HG03521 (cell line): ENCODE measurements at regions not wholly inside any gene's neighbourhood (a gene's known extent, or its start where the extent isn't known, plus 50 kb on each side); places are given as distances from the start of the nearest gene placed in this dataset.

Source experiments
- ATAC-seq: cut with Tn5 transposase; IDR thresholded peaks from one replicate; pipeline ENCODE4 v1.9.1; 2021; ENCODE audit warnings: mild to moderate bottlenecking, moderate library complexity; ENCODE audit not compliant: unreplicated experiment

DNA sequence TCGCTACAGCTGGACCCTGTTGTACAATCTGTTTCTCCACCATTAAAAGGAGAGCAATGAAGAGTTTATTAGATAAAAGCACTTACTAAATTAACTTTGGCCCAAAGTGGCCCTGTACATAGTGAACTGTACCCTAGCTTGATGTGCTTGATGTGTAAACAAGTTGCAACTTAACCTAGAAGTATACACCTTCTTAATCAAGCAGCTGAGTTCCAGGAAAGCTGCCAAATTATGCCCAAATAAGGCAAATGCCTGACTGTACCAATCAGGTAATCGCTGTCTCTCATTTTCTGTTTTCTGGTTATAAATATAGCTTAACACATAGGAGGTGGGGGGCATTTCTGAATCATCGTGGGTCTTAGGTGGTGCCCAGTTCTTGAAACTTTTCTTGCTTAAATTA is 704.8 kb upstream of the CBLB start:
- ATAC-seq: no peak

DNA sequence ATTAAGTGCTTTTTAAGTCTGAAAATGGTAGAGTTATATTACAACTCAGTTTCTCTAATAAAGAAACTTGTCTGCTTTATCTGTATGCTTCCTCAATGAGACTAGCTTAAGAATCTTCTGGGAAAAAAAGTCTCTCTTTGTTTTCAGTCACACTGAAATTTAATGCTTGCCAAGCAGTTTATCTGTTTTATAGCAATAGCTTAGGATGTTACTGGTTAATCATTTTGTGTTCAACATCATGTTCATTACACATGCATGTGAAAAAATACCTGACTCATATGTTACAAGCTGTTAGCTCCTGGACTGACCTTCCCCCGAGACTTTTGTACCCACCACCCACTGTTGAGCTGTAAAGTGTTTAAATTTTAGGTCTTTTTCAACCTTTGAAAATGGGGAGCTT is 706.2 kb upstream of the CBLB start:
- no peak for ATAC-seq

DNA sequence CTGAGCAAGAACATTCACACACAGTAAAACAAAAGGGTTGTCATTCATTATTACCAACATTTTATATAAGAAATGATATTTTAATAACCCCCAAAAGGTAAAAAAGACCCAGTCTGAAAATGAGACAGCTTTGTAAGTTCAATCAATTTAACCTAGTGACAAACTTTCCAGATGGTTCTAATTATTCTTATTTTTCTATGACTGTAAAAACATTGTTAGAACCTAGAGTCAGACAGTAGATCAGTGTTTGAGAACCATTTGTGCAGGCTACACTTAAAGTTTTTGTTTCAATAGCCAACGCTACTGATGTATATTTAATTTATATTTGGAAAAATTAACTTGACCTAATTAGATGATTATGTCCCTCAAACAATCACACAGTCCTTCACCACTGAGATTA is 708.4 kb upstream of the CBLB start:
- no peak for ATAC-seq

DNA sequence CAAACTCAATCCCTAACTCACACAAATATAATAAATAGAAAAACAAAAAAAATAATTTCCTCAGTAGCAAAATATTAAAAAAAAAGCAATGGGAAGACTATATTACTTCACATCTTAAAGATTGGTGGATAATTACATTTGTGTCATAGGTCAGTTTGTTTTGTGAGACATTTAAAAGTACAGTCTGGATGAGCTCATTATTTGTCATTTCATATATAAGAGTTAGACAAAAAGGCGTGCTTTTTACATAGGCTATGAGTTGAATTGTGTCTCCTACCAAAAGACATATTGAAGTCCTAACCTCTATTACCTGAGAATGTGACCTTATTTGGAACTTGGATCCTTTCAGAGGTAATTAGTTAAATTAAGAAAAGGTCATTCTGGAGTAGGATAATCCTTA is 710.1 kb upstream of the CBLB start:
- no peak for ATAC-seq

DNA sequence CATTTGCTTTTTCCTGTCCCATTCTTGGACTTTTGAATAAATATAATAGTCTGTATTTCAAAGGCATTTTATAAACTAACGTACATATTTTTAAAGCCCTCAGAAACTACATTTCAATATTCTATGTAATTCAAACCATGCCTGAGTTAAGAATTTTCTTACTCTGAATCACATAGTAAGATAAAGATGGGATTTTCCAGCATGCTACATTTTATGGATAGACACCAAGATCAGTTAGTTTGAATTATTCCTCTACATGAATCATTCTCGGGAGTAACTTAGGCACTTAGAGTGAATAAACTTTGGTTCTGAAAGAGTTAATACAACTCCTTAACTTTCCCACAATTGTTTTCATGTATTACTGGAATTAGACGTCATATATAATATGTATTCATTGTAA is 713.3 kb upstream of the CBLB start:
- ATAC-seq: no peak

DNA sequence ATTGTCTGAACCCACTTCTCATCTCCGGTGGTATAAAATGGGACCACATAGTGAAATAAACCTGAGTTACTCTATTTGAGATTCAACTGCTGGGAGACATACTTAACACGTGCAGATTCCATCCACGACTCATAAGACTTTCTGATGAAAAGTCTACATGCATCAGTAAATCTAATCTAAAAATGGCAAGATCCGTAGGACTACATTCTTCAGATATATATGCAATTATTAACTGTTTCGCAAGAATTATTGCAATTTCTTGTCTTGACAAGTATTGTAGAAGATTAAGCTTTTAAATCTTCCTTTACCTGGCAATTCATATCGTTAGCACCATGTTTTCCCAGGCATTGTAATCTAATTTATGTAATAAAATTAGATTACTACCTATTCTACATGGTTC is 718.7 kb upstream of the CBLB start:
- ATAC-seq: no peak

DNA sequence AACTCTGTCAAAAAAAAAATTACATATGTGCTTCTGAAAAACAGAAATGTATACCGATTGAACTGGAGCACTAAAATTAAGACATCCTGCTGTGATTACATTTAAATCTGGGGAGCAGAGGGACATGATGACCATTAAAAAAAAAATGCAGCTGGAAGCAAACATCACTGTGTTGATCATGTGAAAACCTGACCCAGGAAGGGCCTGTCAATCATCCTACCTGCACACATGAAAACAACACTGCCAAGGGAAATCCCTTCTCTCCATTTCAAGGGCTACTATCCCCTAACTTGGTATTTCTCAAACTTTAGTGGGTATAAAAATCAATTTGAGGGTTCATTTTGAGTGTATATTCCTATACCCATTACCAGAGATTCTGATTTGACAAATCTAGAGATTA is 719.9 kb upstream of the CBLB start:
- ATAC-seq: no peak

DNA sequence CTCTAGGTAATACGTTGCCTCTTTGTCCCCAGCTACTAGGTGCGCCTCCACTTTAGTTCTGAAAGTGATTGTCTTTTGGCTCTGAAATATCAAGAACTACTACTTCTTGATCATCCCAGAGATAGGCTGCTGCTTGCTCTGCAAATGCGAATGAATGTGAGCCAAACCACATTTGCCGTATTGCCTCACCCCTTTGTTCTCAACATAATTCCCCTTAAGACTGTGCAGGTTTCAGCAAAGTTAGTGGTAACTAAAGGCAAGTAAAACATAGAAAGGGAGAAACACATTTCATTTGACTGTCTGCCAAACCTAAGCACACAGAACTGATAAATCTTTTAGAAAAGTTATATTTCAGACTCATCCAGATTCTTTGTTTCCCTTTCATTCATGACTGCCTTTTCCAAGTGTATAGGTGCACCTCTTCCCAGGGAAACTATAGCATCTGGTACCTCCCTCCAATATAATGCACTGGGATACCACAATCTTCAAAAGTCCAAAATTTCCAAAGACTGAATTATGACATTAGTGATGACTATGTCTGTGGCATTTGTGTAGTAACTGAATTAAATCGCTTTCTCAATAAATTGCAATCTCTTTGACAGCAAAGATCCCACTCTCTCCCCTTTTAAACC is 720.6 kb upstream of the CBLB start:
- no peak for ATAC-seq

DNA sequence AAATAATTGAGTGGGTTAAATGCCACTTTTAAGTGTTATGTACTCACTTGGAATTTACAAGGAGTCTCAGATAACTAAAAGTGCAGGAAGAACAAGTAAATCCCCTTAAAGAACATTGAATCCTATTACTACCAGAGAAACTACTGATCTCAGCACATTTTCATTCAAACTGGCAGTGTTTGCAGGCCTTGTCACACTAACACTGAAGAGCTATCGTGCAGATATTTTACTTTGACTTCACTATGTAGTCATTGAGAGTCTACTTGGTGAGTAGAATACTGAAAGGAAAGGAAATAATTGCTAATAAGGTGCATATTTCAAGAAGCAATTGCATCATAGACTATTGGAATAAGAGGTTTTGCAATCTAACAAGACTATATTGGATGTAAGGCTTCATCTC is 721.4 kb upstream of the CBLB start:
- ATAC-seq: no peak

DNA sequence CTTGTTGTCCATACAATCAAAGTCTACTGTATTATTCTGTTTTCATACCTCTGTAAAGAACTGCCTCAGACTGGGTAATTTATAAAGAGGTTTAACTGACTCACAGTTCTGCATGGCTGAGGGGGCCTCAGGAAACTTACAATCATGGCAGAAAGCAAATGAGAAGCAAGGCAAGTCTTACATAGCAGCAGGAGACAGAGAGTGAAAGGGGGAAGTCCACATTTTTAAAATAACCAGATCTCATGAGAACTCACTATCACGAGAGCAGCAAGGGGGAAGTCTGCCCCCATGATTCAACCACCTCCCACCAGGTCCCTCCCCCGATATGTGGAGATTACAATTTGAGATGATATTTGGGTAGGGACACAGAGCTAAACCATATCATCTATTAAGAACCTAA is 724.6 kb upstream of the CBLB start:
- ATAC-seq: no peak

DNA sequence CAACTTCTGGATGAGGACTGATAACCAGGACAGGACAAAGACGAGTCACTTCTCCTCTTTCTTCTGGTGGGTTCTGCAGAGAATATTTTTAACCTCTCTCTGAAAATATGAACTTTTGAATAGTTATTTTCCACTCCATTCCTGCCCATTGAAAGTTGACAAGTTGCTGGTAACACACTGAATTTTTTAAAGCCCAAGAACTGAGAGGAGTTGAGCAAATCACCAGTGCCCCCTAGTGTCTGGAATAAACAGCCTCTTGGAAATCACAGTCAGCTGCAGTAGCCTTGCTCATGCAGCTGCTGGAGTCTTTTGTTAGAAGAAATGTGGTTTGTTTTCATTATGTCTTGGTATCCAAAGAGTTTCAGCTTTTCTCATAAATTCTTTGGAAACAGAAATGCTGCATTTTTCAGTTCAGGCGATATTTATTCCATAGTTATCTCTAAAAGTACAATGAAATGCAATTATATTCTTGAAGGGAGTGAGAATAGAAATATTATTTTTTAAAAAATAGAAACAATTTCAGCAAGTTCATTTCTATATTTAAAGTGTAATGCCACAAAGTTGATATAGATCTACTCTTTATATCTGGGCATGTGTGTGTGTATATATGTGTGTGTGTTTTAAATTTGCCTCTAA is 741.0 kb upstream of the CBLB start:
- ATAC-seq: no peak

DNA sequence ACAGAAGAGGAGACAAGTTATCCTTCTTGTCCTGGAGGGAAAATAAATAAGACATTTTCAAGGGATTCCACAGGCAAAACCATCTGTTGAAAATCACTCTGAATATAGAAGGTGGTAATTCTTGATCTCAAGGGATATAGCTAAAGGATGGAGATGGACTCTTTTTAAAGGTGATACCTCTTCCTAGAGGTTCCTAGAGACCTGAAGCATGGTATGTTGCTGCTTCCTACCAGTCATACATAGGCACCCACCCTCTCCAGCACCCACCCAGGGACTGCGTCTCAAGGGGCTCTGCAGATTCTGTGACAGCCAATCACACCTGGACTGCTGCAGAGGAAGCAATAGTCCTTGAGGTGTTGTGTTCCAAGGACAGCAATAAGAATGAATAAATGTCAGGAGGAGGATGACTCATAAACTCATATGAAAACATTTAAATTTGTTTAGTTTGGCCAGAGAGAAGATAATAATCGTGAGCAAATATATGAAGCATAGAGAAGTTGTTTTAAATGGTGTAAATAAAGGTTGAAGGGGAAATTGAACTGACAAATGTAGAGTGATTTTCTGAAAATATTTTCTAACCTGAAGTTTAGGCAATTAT is 741.6 kb upstream of the CBLB start:
- no peak for ATAC-seq

DNA sequence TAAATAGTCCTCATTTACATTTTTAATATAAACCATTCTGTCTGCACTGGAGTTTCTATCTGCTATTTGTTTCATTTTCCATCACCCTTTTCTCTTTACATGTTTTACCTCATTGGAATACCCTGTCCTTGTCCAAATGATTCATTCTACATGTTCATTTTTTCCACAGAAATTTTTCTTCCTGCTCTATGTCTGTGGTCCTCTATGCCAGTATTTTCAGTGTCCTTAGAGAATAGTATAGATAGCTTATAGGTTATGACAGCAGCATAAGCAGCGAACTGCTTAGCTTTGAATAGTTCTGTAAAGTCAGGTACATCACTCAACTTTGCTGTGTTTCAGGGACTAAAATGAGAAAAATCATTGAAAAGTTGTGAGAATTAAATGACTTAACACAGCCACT is 742.3 kb upstream of the CBLB start:
- ATAC-seq: no peak

DNA sequence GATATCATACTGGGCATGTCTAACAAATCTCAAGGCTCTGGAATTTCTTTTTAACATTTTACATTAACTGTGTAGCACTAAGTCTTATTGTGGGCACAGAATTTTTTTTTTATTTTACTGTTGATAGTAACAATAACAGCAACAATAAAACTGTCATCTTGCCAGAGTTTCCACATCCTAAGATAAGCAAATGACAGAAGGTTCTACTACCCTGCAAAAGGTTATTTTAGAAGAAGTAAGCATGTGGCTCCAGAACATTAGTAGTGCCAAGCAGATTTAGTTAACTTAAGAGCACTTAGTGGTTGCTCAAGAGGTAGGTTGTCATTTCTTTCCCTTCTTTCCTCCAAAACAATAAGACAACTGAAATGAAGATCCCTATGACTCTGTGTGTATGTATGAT is 743.0 kb upstream of the CBLB start:
- no peak for ATAC-seq

DNA sequence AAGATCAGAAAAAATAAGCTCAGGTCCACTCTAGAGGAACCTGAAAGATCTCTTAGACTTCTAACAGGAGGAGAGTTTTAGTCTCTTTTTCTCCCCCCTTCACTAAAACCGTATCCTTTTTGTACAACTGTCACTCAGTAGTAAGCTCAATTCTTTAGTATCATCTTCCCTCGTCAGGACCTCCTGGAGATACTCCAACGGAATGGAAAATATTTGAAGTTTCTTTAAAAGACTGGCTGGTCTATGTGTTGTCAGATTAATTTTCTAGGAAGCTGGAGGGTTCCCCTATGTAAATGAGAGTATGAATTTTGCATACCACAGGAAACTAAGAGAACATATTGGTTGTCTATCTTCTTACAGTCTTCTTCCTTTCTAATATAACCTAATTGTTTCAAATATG is 747.7 kb upstream of the CBLB start:
- ATAC-seq: no peak

DNA sequence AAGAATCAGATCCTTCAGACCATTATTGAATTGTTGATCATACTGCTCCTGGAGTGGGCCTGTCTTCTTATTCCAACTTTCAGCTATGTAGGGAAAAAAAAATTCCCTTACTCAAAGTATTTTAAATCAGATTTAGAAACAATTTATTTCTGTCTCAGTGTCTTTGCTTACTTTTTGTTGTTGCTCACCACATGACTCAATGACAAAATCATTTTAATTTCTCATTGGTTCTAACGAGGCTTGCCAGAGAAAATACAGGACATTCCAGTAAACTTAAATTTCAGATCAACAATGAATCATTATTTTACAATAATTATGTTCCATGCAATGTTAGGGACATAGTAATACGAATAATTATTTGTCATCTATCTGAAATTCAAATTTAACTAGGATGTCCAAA is 748.5 kb upstream of the CBLB start:
- no peak for ATAC-seq

DNA sequence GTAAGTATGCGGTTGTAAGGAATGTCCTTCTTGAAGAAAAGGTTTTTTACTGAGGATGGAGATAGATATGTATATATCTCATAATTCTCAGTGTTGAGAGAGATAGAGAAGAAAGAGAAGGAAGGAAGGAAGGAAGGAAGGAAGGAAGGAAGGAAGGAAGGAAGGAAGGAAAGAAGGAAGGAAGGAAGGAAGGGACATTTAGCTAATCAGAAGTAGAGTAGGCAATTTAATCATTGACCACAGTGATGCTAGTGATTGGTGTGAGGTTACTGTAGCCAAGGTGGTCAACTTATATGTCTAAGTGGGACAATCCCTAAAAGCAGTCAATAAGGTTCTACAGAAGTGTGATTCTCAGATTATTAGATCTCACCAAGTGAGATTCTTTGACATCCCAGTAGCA is 751.8 kb upstream of the CBLB start:
- no peak for ATAC-seq

DNA sequence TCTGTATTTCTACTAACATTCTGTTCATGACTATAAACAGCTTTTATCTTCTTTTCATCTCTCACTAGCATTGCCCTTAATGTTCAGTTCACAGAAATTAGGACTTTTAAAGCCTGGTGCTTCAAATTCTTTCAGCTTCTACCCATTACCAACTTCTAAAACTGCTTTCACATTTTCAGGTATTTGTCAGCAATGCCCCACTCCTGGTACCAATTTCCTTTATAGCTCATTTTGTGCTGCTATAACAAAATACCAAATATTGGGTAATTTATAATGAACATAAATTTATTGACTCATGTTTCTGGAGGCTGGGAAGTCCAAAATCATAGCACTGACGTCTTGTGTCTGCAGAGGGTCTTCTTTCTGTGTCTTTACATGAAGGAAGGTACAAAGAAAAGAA is 753.1 kb upstream of the CCDC54 start:
- ATAC-seq: no peak

DNA sequence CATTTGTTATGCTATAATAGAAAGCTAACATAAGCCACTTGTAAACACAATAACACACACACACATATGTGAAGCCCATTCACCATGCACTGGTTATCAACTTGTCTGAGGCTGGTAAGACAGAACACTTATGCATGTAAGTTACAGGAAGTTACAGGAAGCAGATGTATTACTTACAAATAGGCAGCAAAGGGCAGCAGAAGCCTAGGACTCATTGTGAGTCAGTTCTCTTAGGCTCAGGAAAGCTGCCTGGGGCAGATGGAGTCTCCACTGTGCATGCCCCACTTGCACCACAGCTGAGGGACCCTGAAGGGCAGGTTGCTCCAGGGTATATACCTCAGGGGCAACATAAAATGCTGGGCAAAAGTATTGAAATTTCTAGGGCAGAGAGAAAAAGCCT is 748.8 kb upstream of the CCDC54 start:
- no peak for ATAC-seq

DNA sequence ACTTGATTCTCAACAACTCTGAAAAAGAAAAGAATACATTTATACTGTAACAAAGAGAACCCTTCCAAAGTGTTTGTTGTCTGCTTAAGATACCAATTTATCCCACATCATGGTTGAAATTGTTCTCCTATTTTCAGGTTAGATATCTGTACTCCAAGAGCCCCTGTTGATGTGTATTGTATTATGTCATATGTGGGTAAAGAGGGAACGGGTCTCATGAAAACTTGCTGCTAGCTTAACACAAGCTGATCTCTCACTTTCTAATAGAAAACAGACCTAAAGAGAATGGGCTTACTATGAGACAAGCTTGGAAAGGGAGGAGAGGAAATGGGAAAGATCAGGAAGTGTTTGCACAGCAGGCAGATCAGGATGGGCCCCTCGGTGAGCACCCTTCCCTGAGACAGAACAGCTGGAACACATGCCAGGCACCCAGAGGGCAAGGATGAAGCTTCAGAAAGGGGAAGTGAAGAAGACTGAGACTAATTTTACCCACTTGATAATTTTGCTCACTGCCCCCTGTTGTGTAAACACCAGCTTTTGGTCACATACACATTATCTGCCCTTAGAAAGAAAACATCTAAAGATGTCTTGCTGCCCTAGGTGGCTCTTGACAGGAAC is 747.9 kb upstream of the CCDC54 start:
- ATAC-seq: peak; percentile 78

DNA sequence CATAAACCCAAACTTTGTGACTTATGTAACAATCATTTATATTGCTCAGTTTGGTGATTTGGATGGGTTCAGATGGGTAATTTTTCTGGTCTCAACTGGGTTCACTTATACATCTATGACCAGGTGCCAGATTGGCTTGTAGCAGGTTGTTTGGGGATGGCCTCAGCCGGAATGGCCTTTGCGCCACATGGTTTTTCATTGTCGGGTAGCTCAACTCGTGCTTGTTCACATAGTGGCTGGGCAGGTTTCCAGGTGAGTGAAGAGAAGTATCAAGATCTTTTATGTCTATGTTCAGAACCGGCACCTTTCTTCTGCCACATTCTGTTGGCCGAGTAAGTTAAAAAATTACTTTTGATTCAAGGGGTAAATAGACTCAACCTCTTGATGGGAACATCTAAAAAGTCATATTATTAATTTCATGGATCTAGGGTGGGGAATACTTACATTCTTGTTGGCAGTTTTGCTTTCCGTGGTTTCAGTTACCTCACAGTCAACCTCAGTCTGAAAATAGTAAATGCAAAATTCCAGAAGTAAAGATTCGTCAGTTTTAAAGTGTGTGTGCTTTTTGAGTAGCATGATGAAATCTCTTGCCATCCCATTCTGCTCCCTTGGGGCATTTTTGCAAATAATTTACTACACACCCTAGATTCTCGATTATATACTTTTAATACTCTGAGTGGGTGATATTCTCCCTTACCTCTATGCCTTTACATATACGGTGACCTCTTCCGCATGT is 745.7 kb upstream of the CCDC54 start:
- no peak for ATAC-seq

DNA sequence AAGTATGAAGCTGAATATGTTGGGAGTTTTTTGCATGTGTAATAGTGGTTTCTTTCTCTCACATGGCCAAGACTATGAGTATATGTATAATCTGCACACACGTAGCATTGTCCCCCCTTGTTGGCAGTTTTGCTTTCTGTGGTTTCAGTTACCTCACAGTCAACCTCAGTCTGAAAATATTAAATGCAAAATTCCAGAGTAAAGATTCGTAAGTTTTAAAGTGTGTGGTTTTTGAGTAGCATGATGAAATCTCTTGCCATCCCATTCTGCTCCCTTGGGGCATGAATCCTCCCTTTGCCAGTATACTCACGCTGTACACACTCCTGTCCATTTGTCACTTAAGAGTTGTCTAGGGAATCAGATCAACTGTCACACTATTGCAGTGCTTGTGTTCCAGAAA is 742.0 kb upstream of the CCDC54 start:
- no peak for ATAC-seq
